Inflammatory macrophage treated with lipopolysaccharide for 1 hour (primary cell): ENCODE measurements at regions not wholly inside any gene's neighbourhood (a gene's known extent, or its start where the extent isn't known, plus 50 kb on each side); places are given as distances from the start of the nearest gene placed in this dataset.

Source experiments
- DNase-seq, 2 donors: peaks; one replicate each; pipeline ENCODE4 v3.0.0-alpha.2; 2020 to 2022

GRCh38 chr10:83592337-83592935, 546.9 kb upstream of the GHITM start:
- no peak for DNase-seq

GRCh38 chr10:83603708-83604107, 535.6 kb upstream of the GHITM start:
- no peak for DNase-seq

GRCh38 chr10:83605783-83606630, 533.3 kb upstream of the GHITM start:
- DNase-seq = no peak

- no peak for DNase-seq
These were observed 531.2 kb upstream of the GHITM start for GRCh38 chr10:83607959-83608745.

- no peak for DNase-seq
These were observed 527.3 kb upstream of the GHITM start for GRCh38 chr10:83612050-83612449.

- DNase-seq = no peak
These were observed 526.6 kb upstream of the GHITM start for GRCh38 chr10:83612746-83613145.

GRCh38 chr10:83617172-83617571, 522.1 kb upstream of the GHITM start:
- no peak for DNase-seq

GRCh38 chr10:83617692-83618545, 521.4 kb upstream of the GHITM start:
- DNase-seq = no peak

GRCh38 chr10:83625831-83626360, 513.4 kb upstream of the GHITM start:
- DNase-seq = no peak

GRCh38 chr10:83632701-83633100, 506.6 kb upstream of the GHITM start:
- no peak for DNase-seq

GRCh38 chr10:83633547-83633946, 505.8 kb upstream of the GHITM start:
- DNase-seq = no peak

GRCh38 chr10:83636826-83637225, 502.5 kb upstream of the GHITM start:
- DNase-seq = no peak

- no peak for DNase-seq
These were observed 491.8 kb upstream of the GHITM start for GRCh38 chr10:83647526-83647925.

- DNase-seq = no peak
These were observed 491.1 kb upstream of the GHITM start for GRCh38 chr10:83648201-83648600.

- DNase-seq = no peak
These were observed 489.8 kb upstream of the GHITM start for GRCh38 chr10:83649471-83649870.

- DNase-seq = no peak
These were observed 484.6 kb upstream of the GHITM start for GRCh38 chr10:83654689-83655088.

- no peak for DNase-seq
These were observed 482.4 kb upstream of the GHITM start for GRCh38 chr10:83656924-83657323.

- no peak for DNase-seq
These were observed 481.8 kb upstream of the GHITM start for GRCh38 chr10:83657487-83657886.

GRCh38 chr10:83663918-83664317, 475.4 kb upstream of the GHITM start:
- DNase-seq = no peak

- no peak for DNase-seq
These were observed 472.5 kb upstream of the GHITM start for GRCh38 chr10:83666762-83667161.

- no peak for DNase-seq
These were observed 471.7 kb upstream of the GHITM start for GRCh38 chr10:83667594-83667993.

- no peak for DNase-seq
These were observed 466.0 kb upstream of the GHITM start for GRCh38 chr10:83673316-83673715.

GRCh38 chr10:83677795-83678194, 461.5 kb upstream of the GHITM start:
- no peak for DNase-seq
